ENCODE measurements at regions not wholly inside any gene's neighbourhood (a gene's known extent, or its start where the extent isn't known, plus 50 kb on each side); places are given as distances from the start of the nearest gene placed in this dataset.

DNA sequence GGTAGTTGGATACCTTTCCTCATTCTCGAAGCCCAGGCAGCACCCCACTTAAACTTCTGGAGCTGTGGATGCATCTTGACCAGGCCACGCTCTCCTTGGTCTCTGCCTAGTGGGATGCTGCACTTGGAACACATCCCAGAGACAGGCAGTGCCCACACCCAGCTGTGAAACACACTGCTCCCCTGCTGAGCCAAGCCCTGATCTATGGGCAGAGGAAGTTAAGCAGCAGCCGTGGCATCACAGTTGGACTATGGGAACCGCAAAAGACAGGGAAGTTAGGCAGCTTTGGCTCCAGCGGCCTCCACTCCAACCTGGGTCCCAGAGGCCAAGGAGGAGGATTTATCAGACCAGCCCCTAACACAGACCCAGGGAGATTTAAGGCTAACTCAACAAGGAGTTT is 284.8 kb upstream of the CCL2 start:
- TF ChIP-seq, protein P1, sequence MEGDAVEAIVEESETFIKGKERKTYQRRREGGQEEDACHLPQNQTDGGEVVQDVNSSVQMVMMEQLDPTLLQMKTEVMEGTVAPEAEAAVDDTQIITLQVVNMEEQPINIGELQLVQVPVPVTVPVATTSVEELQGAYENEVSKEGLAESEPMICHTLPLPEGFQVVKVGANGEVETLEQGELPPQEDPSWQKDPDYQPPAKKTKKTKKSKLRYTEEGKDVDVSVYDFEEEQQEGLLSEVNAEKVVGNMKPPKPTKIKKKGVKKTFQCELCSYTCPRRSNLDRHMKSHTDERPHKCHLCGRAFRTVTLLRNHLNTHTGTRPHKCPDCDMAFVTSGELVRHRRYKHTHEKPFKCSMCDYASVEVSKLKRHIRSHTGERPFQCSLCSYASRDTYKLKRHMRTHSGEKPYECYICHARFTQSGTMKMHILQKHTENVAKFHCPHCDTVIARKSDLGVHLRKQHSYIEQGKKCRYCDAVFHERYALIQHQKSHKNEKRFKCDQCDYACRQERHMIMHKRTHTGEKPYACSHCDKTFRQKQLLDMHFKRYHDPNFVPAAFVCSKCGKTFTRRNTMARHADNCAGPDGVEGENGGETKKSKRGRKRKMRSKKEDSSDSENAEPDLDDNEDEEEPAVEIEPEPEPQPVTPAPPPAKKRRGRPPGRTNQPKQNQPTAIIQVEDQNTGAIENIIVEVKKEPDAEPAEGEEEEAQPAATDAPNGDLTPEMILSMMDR (IDR thresholded peaks at IDR 0.05): no peak
- H3K4me1 Mint-ChIP-seq (ENCODE audit: low read depth): no peaks in the 10 kb centered on the region
- H3K36me3 Mint-ChIP-seq (ENCODE audit: low read depth): no peaks in the 10 kb centered on the region; the same call in 1 of the 2 replicates

DNA sequence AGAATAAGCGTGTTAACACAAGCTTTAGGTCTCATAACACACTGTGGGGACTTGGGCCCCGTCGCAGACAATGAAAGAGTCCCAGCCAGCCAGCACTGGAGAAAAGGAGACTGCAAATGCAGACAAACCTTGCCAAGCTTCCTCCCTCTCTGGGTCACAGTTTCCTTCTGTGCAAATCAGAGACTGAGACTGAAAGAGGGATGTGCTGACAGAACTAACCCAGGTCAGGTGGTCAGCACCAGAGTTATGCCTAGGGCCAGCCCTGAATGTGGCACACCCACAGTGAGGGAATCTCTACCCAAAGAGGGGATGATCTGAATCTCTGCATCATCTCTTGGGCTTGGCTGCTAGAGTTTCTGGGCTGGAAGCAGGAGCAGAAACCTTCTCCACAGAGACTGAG is 282.3 kb upstream of the CCL2 start:
- H3K4me3 Mint-ChIP-seq: no peak overlapping the region
- H3K27ac Mint-ChIP-seq: no peak overlapping the region
- no peaks in the 10 kb centered on the region for H3K4me1 Mint-ChIP-seq (ENCODE audit: low read depth)
- H3K9me3 Mint-ChIP-seq: peaks cover 74% of the 10 kb centered on the region
- no peaks in the 10 kb centered on the region; the same call in 1 of the 2 replicates for H3K27me3 Mint-ChIP-seq (ENCODE audit: insufficient read depth)
- no peak for DNase-seq
- TF ChIP-seq, protein P1 (IDR thresholded peaks at IDR 0.05): no peak
- peaks cover 11% of the 10 kb centered on the region for H3K36me3 Mint-ChIP-seq (ENCODE audit: low read depth)

More for the DNA sequence above, 284.8 kb upstream of the CCL2 start:
- H3K27me3 Mint-ChIP-seq (ENCODE audit: insufficient read depth): no peaks in the 10 kb centered on the region; the same call in none of the 2 replicates
- DNase-seq: no peak
- H3K9me3 Mint-ChIP-seq: peaks cover 62% of the 10 kb centered on the region
- H3K4me3 Mint-ChIP-seq: no peak overlapping the region
- no peak overlapping the region for H3K27ac Mint-ChIP-seq

DNA sequence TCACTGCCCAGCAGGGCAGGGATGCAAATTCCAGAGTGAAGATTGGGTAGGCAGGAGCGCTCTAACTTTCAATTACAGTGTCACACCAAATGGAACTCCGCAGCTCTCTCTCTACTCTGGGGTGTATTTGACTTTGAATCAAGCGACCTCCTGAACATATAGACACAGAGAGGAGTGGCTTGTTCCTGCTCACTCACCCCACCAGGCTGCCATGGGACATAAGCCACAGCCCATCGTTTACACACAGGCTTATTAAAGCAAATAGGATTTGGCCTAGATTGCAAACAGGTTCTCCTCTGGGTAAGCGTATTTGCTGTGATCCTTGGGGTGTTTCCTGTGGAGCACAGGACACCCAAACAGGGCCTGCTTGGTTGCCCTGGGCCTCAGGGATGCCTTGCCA is 281.6 kb upstream of the CCL2 start:
- H3K4me1 Mint-ChIP-seq (ENCODE audit: low read depth): no peaks in the 10 kb centered on the region
- TF ChIP-seq, protein P1 (IDR thresholded peaks at IDR 0.05): no peak
- H3K27ac Mint-ChIP-seq: no peak overlapping the region
- DNase-seq: no peak
- H3K36me3 Mint-ChIP-seq (ENCODE audit: low read depth): peaks cover 11% of the 10 kb centered on the region
- peaks cover 81% of the 10 kb centered on the region for H3K9me3 Mint-ChIP-seq
- H3K27me3 Mint-ChIP-seq (ENCODE audit: insufficient read depth): no peaks in the 10 kb centered on the region; the same call in 1 of the 2 replicates
- no peak overlapping the region for H3K4me3 Mint-ChIP-seq

DNA sequence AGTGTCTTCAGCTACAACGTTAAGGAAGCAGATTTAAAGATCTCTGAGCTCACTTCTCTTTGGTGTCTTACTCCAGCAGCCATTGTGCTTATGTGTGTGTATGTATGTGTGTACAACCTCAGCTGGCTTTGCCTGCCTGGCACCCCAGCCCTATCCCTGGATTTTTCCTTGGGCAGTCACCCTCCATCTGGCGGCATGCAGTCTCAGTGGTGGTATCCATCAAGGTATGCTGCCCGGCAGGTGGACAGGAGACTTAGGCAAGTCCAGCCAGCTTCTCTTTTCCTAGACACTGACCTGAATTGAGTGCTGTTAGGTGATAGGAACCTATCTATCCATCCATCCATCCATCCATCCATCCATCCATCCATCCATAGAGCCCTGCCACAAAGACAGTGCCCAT is 280.8 kb upstream of the CCL2 start:
- H3K4me3 Mint-ChIP-seq: no peak overlapping the region
- H3K36me3 Mint-ChIP-seq (ENCODE audit: low read depth): peaks cover 11% of the 10 kb centered on the region
- no peaks in the 10 kb centered on the region for H3K4me1 Mint-ChIP-seq (ENCODE audit: low read depth)
- no peaks in the 10 kb centered on the region; the same call in 1 of the 2 replicates for H3K27me3 Mint-ChIP-seq (ENCODE audit: insufficient read depth)
- no peak overlapping the region for H3K27ac Mint-ChIP-seq
- TF ChIP-seq, protein P1 (IDR thresholded peaks at IDR 0.05): no peak
- peaks cover 81% of the 10 kb centered on the region for H3K9me3 Mint-ChIP-seq
- no peak for DNase-seq

DNA sequence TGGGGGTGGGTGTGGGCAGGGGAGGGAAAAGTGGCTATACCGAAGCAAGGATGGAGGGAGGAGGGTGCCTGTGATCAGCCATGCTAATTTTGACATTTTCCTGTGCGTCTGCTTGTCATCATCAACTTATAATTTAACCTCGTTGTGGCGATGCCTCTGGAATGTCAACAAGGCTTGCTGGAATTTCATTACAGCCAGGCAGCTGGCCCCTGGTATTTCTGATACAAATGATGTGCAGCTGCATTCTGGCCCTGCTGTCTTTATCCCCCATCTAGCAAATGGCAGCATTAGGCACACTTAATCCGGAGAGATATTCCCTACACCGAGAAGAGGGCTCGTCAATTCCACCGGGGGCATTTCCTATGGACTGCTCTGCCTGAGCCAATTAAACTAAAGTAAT is 278.3 kb upstream of the CCL2 start:
- no peaks in the 10 kb centered on the region for H3K27me3 Mint-ChIP-seq (ENCODE audit: insufficient read depth)
- H3K9me3 Mint-ChIP-seq: peaks cover 90% of the 10 kb centered on the region
- H3K27ac Mint-ChIP-seq: no peak overlapping the region
- H3K4me3 Mint-ChIP-seq: no peak overlapping the region
- H3K36me3 Mint-ChIP-seq (ENCODE audit: low read depth): peaks cover 11% of the 10 kb centered on the region
- DNase-seq: no peak
- TF ChIP-seq, protein P1 (IDR thresholded peaks at IDR 0.05): no peak
- H3K4me1 Mint-ChIP-seq (ENCODE audit: low read depth): no peaks in the 10 kb centered on the region
